ENCODE measurements at regions not wholly inside any gene's neighbourhood (a gene's known extent, or its start where the extent isn't known, plus 50 kb on each side); places are given as distances from the start of the nearest gene placed in this dataset.

GRCh38 chr5:158286827-158287226 lies 427.9 kb upstream of the CLINT1 start:
- no peak for DNase-seq

GRCh38 chr5:158285698-158286097 lies 426.8 kb upstream of the CLINT1 start:
- DNase-seq, result no peak

GRCh38 chr5:158284242-158284641 lies 425.3 kb upstream of the CLINT1 start:
- no peak for DNase-seq

- no peak for DNase-seq
Measured at GRCh38 chr5:158283397-158283796, 424.5 kb upstream of the CLINT1 start.

- DNase-seq, result no peak
Measured at GRCh38 chr5:158278216-158278925, 419.4 kb upstream of the CLINT1 start.

- DNase-seq, result no peak
Measured at GRCh38 chr5:158277276-158277675, 418.3 kb upstream of the CLINT1 start.

- no peak for DNase-seq
Measured at GRCh38 chr5:158276692-158277091, 417.7 kb upstream of the CLINT1 start.

- no peak for DNase-seq
Measured at GRCh38 chr5:158275511-158275910, 416.6 kb upstream of the CLINT1 start.

GRCh38 chr5:158273035-158273434 lies 414.1 kb upstream of the CLINT1 start:
- DNase-seq, result no peak

GRCh38 chr5:158272409-158272808 lies 413.5 kb upstream of the CLINT1 start:
- DNase-seq, result no peak

GRCh38 chr5:158270996-158271554 lies 412.1 kb upstream of the CLINT1 start:
- no peak for DNase-seq

- no peak for DNase-seq
Measured at GRCh38 chr5:158268286-158268685, 409.3 kb upstream of the CLINT1 start.

GRCh38 chr5:158267228-158267627 lies 408.3 kb upstream of the CLINT1 start:
- no peak for DNase-seq

- DNase-seq, result no peak
Measured at GRCh38 chr5:158265931-158266700, 407.2 kb upstream of the CLINT1 start.

GRCh38 chr5:158265346-158265745 lies 406.4 kb upstream of the CLINT1 start:
- DNase-seq, result peak; percentile 15 to 46 (median 29)

GRCh38 chr5:158264264-158264663 lies 405.3 kb upstream of the CLINT1 start:
- DNase-seq, result no peak

- DNase-seq, result no peak
Measured at GRCh38 chr5:158261674-158262367, 402.9 kb upstream of the CLINT1 start.

GRCh38 chr5:158256096-158256495 lies 397.2 kb upstream of the CLINT1 start:
- DNase-seq, result peak; percentile 13 to 51 (median 19)

- peak; percentile 38 to 63 (median 51) for DNase-seq
Measured at GRCh38 chr5:158255609-158256008, 396.7 kb upstream of the CLINT1 start.

GRCh38 chr5:158246661-158247060 lies 387.7 kb upstream of the CLINT1 start:
- DNase-seq, result no peak

GRCh38 chr5:158245513-158245912 lies 386.6 kb upstream of the CLINT1 start:
- no peak for DNase-seq

GRCh38 chr5:158244882-158245281 lies 385.9 kb upstream of the CLINT1 start:
- DNase-seq, result no peak

Data from suppressor macrophage treated with lipopolysaccharide for 1 hour (primary cell).